GM23338 (cell line): ENCODE measurements at regions not wholly inside any gene's neighbourhood (a gene's known extent, or its start where the extent isn't known, plus 50 kb on each side); places are given as distances from the start of the nearest gene placed in this dataset.

ENCODE experiments used
- POLR2AphosphoS5 ChIP-seq: IDR thresholded peaks from 2 replicates; pipeline ENCODE4 v1.6.1; 2016; ENCODE audit warnings: antibody characterized with exemption, low read depth
- TF ChIP-seq, protein P1 (sequence below), 2 experiments: fragments of 200-600 bp in 1 of 2; sonication (generic) in 1 of 2; conservative IDR thresholded peaks; 2 replicates each; pipeline versions ENCODE4 v1.5.1 to v1.6.1; 2016 to 2017; ENCODE audit warnings: antibody characterized with exemption in 2 of 2, low read depth in 2 of 2, mild to moderate bottlenecking in 2 of 2, moderate library complexity in 1 of 2

GRCh38 chr4:56134266-56134665 lies 185.5 kb downstream of the CEP135 start:
- TF ChIP-seq POLR2AphosphoS5: no peak
- TF ChIP-seq, protein P1, sequence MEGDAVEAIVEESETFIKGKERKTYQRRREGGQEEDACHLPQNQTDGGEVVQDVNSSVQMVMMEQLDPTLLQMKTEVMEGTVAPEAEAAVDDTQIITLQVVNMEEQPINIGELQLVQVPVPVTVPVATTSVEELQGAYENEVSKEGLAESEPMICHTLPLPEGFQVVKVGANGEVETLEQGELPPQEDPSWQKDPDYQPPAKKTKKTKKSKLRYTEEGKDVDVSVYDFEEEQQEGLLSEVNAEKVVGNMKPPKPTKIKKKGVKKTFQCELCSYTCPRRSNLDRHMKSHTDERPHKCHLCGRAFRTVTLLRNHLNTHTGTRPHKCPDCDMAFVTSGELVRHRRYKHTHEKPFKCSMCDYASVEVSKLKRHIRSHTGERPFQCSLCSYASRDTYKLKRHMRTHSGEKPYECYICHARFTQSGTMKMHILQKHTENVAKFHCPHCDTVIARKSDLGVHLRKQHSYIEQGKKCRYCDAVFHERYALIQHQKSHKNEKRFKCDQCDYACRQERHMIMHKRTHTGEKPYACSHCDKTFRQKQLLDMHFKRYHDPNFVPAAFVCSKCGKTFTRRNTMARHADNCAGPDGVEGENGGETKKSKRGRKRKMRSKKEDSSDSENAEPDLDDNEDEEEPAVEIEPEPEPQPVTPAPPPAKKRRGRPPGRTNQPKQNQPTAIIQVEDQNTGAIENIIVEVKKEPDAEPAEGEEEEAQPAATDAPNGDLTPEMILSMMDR (conservative IDR thresholded peaks at IDR 0.05; ENCODE audit: low read depth in 2 of 2): no peak
